Stimulated activated CD8-positive, alpha-beta memory T cell treated with anti-CD3 and anti-CD28 coated beads, Interleukin-4, amount 100 ng/mL, for 4 hours (primary cell): ENCODE measurements at regions not wholly inside any gene's neighbourhood (a gene's known extent, or its start where the extent isn't known, plus 50 kb on each side); places are given as distances from the start of the nearest gene placed in this dataset.

Experiments
- DNase-seq, 2 donors: peaks; one replicate each; pipeline ENCODE4 v3.0.0-alpha.2; 2020; ENCODE audit warnings: low read depth in 2 of 2, low spot score in 1 of 2

DNA sequence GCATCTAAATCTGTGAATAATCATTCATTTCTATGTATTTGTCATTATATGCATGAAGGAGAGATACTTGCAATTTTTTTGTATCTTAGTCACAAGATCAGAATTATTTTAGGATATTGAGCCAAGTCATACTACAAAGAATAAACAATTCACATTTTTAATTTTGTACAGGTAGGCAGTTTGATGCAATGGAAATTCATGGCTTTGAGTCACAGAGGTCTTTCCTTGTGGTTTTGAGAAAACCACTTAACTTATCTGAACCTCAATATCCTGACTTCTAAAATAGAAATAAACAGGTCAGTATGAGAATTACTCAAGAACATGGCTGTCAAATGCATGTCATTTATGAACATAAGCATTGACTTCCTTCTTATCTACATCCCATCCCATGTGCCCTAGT is 221.4 kb upstream of the SLC10A2 start:
- no peak for DNase-seq

DNA sequence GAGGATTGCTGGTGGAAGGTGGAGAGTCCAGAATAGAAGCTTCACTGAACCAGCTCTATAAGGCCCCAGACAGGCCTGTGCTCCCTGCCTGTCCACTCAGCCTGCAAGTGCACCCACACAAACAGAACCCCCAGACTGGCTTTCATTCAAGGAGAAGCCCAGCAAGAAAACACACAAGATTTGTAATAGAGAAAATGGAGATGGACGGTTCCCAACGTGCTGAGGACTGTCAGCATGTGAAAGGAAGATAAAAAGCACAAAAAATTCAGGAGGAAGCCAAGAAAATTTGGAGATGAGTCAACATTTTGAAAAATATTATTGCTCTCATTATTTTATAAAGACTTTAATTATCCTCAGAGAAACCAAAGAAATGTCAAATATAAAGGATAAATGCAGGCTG is 218.2 kb upstream of the SLC10A2 start:
- DNase-seq = no peak

DNA sequence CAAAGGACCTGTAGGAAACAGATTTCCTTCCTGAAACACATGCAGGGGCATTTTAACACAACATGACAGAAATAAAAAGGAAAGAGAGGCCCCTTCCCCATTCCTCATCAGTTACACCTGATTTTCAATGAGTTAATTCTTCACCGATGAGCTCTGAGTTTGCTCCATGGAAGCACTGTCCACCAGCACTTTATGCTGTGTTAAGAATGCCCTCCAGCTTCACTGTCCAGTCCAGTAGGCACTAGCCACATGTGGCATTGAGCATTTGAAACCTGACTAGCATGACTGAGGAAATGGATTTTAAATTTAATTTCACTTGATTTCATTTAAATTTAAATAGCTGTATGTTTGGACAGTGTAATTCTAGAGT is 217.2 kb upstream of the SLC10A2 start:
- no peak for DNase-seq

DNA sequence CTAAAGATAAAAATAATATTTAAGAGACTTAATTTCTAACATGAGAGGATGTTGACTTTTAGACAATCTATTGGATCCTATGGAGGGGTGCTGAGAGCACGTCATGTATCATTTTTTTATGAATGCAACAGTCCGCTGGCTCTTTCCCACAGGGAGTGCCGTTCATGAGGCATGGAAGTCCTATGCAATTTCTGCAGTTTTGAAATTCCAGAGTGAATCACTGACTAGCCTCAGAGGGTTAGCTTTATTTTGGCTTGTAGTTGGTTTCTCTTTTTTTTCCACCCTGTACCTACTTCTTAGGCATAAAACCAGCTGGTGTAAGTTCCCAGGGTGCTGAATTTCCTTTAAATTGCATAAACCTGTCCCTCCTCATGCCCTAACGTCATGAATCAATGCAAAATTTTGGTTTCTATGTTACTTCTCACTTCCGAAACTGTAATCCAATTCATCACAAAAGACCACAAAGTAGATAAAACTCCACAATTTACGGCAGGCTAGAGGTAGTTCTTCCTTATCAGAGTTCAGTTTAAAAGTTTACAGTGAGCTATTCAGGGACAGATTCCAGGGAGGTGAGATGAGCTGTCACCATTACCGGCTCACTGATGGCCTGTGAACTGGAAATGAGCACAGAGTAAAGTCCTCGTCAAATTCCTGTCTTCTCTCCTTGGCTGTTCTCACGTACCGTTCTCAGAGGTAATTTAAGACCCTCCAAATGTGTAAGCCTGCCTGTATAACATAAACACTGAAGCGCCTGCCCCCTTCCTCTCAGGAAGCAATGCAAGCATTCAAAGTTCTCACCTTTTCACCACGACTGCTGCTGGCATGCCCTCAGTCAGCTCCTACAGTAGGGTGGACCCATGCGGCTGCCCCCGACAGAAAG is 216.6 kb upstream of the SLC10A2 start:
- no peak for DNase-seq

DNA sequence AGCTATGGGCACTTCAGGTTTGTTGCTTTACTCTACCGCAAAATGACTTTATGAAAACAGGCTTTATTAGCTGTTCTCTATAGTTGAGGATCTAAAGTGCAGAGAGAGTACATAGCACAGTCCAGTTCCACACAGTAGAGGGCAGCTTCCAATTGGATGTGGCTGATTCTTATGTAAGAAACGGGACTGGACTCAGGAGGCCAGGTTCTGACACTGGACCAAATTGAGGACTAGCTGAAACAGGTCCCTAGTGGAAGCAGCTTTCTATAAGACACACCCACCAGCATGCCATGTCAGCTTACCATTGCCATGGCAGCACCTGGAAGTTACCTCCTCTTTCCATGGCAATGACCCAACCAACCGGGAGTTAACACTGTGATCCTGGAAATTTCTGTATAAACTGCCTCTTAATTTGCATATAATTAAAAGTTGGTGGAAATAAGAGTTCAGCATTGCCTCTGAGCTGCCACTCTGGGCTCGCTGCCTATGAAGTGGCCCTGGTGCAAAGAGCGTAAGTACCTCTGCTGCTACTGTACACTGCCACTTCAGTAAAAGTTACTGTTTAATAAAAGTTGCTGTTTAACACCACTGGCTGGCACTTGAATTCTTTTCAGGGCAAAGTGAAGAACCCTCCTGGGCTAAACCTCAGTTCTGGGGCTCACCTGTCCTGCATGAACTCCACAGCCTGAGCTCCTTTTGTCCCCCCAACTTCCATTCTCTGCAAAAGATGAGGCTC is 211.9 kb upstream of the SLC10A2 start:
- no peak for DNase-seq

DNA sequence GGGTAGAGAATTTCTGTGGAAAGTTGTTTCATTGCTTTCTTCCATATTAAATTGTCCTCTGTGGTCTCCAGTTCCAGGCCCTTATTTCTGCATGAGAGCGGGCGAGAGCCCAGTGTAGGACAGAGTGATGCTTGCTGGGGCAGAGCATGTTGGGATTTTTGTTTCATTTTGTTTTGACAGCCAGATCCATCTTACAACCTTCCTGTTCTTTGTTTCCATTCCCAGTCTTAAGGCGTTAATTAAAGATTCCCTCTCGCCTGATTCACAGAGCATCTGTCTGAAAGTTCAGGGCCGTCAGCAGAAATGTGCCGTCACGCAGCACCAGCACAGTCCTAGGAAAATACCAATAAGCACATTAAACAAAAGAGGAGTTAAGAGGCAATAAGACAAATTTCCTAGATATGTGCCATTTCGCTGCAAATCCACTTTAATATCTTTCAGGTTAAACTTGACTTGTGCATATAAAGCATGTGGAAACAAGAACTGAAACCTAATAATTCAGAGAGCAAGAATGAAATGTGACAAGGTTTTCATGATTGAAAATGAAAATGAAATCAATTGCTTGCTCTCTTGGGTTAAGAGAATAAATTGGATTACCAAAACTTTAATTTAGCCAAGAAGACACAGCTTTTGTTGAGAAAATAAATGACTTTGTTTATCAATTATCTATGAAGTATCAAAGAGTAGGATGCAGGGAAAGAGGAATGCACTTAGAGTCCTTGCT is 210.7 kb upstream of the SLC10A2 start:
- no peak for DNase-seq

DNA sequence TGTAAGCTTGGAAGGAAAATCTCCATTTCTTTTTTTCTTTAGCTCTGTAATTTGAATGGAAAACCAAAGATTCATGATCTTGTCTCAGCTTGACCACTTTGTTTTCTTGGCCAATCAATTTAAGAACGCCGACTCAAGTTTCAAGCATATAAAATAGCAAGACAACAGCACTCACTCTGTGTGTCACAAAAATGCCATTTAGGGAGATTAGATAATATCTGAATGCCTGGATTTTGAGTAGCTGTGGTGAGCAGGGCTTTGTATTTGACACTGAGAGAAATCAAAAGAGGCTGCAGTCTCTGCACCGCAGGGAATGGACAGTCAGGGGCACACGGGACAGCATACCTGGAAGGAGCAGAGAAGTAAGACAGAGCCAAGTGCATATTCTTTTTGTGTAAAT is 209.5 kb upstream of the SLC10A2 start:
- DNase-seq = no peak

DNA sequence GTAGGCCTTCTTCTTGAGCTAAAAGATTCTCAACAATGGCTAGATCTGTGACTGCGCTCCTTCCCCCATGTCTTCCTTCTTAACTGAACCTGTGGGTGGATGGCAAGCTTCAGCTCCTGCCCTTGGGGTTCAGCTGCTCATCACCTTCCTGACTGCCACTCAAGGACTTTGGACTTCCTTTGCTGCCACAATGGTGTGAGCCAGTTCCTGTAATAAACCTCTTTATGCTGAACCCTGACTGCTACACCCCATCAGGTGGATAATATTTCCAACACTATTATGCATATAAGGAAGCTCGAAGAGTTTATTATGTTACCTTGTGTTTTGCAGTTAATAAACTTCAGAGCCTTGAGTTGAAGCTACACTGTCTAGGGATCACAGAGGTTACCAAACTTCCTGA is 208.9 kb upstream of the SLC10A2 start:
- no peak for DNase-seq

DNA sequence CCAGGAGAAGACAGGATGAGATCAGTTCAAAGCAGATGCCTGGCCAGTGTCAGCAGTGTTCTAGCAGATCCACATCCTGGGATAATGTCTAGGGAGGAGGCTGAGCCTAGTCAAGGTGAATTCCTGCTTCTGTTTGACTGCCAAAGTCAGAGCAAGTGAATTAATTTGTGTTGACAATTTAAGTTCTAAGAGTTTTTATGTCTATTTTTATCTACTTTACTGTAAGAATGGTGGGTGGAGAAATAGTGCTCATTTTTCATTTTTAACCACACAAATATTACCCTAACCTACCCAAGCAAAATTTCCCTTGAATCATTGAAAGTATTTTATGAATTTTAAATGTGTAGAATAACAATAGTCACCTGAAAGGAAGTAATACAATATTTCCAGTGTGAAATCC is 207.6 kb upstream of the SLC10A2 start:
- DNase-seq = no peak

DNA sequence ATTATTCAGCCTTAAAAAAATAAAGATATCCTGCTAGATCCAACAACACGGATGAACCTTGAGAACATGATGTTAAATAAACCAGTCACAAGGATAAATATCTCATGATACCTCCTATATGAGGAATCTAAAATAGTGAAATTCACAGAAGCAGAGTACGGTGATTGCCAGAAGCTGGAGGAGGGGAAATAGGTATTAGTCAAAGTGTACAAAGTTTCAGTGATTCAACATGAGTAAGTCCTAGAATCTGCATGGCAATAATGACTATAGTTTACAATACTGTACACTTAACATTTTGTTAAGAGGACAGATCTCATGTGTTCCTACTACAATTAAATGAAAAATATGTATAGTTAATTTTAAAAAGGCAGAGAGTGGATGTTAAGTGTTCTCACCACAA is 206.6 kb upstream of the SLC10A2 start:
- no peak for DNase-seq

DNA sequence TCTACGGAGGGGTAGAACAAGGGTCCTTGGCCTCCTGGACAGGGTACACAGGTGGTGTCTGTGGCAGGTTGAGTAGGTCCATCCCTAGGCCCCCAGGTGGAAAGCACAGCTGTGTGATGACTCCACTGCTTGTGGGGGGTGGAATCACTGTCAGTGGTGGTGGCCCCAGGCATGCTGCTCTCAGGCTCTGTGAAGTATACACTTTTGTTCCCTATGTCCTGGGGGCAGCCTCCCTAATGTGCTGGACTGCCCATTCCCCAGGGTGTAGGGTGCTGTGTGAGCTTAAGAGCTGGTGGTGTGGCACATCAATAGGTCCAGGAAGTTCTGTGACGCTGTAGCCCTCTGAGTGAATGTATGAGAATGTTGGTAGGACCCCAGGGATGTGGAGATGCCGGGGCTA is 197.2 kb upstream of the SLC10A2 start:
- DNase-seq = no peak

DNA sequence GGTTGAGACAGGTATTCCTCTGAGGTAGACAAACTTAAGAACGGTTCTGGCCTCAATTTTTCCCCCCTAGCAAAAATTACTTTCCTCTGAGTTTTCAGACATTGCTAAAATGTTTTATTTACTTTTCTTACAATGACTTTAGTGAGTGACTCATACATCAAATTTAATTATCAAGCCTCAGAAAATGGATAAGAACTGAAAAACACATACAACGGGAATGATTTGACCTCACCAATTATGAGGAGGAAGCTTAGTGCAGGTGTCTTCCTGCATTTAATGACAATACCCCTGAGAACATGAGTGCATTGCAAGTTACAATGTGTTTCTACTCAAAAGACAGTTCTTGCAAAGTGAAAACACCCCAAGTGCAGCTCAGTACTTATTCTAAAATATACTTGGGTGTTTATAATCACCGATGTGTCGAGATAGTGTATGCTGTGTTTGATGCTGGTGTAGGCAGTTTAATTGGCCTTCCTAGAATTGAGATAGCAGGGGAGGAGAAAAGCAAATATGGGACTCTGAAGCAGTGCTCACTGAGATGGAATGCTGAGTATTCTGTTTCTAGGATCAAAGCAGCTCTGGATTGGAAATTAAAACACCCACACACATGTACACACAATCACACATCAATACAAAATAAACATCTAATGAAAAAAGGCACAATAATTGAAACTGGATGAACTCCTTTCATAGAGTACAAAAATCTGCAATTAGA is 189.5 kb upstream of the SLC10A2 start:
- DNase-seq = no peak

DNA sequence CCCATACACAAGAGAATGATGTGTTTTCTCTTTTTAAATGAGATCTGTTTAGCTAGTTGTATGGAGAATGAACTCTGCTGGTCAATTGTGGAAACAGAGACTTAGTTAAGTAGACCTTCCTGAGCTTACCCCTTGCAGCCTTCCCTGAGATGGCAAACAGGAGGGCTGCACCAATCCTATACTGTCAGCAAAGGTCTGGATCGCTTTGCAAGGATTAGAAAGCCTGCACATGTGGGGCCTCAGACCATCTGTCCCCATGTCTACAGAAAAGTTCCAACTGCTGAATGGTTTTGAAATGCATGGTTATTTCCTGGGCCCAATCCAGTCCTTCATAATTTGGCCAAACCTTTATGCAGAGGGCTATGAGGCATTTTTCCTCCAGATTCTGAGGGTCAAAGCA is 183.9 kb upstream of the SLC10A2 start:
- DNase-seq = no peak

DNA sequence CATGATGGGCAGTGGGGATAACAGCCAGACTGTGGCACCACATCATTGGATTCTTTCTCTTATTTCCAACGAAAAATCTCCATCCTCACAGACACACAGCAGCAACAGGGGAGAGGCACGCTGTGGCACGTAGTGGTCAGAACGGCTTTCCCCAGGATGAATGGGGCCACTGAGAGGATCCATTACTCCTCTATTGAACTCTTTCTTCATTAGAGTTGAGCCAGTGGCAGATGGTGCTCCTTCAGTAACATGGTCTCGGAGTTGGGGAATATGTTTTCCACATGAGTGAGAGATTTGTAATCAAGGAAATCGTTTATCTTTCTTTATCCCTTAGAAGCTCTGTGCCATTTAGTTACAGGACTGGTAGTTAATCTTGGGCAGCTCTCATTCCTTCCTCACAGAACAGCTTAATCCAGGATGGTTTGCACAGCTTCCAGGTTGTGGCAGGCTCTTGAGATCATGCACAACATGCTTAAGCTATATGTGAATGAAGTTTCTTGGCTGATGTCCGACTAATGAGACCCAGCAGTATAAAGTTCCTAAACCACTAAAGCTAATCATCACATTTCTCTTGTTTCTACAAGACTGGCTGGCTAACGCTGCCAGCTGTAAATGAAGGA is 180.5 kb upstream of the SLC10A2 start:
- no peak for DNase-seq

DNA sequence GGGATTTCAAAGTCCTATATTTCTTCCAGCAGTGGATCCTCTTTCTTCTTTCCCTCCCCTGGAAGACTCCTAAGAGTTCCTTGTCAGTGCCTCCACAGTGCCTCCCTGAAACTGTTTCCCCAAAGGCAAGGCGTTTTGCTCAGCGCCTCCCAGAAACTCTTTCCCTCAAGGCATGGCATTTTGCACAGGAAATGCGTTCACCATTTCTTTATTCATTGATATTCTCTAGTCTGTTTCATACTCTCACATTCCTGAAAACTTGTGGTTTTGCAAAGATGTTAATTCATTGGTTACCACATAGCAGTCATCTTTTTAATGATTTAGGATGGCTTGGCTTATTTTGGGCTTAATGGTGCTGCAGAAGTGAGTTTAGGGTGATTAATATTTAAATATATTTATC is 177.3 kb upstream of the SLC10A2 start:
- DNase-seq = no peak

DNA sequence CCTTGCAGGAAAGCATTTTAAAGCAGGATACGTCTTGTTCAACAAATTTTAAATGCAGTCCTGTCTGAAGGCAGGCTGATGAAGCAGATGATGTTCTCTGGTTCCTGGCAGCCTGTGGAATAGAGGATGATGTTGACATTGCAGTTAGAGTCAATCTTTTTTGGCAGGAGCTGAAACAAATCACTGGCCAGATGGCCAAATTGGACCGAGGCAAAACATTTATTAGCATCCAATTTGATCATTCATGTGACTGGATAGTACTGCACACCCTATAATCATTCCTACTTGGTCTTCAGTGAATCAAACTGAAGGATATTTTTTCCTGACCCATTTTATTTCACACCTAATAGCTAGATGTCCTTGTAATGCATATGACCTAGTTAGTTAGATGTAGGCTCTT is 172.2 kb upstream of the SLC10A2 start:
- DNase-seq = no peak

DNA sequence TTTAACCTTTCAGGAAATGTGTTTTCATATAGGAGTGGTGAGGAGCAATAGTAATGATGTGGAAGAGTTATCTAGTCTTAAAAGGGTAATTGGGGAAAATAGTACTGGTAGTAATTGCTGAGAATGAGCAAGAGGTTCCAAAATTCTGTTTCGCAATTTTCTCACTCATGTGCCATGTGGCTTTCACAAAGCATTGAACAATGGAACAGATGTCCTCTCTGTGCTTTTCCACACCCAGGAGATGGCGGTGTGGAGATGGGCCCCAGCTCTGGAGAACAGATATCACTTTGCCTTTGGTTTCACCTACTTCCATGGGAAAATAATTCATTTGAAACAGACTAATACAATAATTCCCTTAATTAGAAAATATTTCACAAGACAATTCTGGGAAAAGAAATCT is 170.0 kb upstream of the SLC10A2 start:
- DNase-seq = no peak

DNA sequence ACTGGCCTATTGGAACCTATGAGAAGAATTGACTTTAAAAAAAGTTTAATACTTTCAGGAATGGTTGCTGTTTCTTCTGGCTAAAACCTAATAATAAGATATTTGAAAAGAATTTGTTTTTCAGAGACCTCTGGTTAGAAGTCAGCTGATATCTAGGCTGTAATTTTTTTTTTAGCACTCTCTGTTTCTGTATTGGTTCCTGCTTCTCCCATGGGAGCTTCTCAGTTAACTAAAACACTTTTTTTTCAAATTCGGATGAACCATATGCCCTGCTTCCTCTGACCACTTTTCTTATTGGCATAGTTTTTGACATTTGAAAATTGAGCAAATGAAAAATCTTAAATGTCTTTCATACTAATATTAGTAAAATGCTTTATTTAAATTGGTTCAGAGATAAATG is 163.5 kb upstream of the SLC10A2 start:
- no peak for DNase-seq

DNA sequence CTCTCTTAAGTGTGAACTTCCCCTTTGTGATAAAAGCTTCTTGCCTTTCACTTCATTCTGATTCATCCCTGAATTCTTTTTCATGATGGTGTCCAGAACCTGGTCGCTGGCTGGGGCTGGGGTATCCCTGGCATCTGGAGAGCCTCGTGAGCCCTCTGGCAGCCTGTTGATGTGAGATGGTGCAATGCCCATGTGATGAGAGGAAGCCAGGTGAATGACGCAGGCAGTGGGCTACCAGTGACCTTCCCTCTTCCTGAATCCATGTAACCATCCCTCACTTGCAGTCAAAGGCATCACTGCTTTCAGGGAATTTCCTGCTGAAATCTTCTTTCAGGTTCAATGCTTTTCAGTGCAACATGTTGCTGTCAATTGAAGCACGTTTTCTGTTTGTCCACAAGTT is 158.6 kb upstream of the SLC10A2 start:
- no peak for DNase-seq

DNA sequence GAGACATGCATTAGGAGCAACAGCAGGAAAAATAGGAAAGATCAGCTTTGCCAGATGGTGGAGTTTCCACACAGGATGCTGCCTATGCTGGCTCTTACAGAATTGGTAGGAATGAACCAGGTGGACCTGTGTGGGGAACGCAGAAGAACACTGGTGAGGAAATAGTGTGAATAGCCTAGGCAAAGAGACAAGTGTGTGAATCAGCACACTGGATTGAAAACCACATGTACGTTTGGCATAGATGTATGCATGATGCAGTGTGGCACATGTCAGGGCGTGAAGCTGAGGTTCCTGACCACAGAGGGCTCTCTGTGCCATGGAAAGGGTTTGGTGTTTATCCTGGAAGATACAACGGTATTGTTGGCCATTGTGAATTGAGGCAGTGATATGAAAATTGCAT is 156.5 kb upstream of the SLC10A2 start:
- DNase-seq = no peak

DNA sequence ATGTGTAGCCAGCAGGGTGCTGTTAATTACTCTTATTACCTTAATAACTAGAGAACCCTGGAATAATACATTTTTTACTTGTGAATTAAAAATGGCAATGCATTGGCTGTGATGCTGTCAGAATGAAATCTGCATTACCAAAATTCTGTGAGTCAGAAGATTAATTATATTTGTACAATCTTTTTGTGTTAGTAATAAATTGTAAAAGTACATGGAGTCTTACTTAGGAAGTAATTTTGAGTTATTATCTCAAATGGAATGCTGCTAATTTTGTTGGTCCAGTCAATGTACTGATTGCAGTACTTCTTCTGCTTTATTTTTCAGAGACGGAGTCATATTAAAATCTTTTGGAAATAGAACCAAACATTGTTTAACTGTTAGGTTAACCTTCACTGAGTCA is 152.0 kb upstream of the SLC10A2 start:
- no peak for DNase-seq
